A172 (cell line): ENCODE measurements at regions not wholly inside any gene's neighbourhood (a gene's known extent, or its start where the extent isn't known, plus 50 kb on each side); places are given as distances from the start of the nearest gene placed in this dataset.
"Not testable (repeated sequence)": the region's sequence is repeated elsewhere in the genome, so short reads cannot be mapped to it uniquely, and the experiment has no call there.

Experiments used
- DNase-seq: peaks from one replicate; pipeline ENCODE4 v3.0.0-alpha.2; 2015; ENCODE audit warnings: low spot score

DNA sequence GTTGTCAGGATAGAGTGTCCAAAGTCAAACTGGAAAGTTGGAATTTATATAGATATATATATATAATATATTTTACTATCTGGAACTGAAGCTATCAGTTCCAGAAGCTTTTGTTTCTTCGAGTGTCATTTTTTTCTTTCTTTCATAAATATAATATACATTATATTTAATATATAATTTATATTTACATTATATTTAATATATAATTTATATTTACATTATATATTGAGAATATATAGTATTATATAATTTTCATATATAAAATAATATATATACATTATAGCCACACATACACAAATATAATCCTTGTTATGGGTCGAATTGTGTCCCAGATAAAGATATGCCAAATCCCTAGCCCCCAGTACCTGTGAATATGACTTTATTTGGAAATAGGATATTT, 842.3 kb upstream of the LRRC4C start:
- no peak for DNase-seq

DNA sequence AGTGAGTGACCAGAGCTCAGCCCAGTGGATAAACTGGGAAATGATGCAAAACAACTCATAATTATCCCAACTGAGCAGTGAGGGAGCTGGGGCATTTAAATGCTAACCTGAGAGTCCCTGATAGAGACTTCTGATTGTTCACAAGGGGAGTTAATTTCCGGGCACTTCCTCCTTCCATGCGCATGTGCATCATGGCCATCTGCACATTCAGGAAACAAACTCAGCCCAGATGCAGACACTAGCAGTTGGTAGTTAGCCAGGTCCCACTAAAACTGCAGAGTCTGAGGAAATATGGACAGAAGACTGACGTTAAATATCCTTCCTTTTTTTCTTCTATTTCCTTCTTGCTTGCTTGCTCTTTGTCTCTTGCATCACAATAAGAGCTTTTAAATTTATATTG, 852.1 kb upstream of the LRRC4C start:
- DNase-seq: no peak

DNA sequence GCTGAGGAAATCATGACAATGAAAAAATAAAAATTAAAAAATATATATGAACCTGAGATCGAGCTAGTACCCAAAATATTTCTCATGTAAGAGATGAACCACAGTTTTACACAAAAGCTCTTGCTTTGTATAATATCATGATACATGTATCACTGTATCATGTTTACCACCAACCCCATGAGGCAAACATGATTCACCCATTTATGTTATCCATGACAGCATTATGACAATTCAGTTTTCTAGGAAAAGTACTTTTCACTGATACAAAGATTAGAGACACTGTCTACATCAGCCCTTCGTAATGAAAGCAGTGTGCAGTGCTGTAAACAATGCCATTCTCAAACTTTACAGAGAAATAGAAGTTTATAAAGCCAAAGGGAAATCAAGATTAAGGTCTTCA, 852.5 kb upstream of the LRRC4C start:
- DNase-seq: no peak

DNA sequence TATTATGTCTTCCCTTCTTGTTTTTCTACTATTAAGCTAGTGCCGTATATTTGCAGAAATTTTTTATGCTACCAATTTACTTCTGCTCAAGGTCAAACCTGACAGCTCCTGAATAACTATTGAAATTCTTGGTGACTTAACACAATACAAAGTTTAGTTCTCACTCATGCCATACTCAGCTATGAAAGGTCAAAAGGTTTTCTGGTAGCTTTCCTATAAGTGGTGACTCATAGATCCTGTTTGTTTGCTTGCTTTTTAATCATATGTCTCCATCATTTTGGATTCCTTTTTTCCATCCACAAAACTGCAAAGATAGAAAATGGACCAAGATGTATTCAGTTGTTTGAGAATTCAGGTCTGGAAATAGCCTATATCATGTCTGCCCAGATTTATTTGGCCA, 855.8 kb upstream of the LRRC4C start:
- DNase-seq: no peak

DNA sequence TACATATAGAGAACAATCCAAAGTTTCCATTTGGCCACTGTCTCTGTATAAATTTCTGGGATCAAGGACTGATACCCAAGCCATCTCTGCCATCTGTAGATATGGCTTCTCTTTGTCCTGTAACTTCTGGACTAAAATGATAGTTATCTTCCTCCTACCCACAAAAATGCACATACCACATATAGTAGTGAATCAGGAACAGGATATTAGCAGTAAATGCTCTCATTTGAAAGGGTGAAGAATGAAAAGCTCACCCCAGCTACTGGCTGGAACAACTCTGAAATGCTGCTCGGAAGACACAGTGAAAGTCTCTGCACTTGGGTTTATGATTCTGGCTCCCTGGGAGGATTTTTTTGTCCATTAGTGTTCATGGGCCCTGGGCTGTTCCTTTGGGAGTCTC, 856.4 kb upstream of the LRRC4C start:
- DNase-seq: no peak

DNA sequence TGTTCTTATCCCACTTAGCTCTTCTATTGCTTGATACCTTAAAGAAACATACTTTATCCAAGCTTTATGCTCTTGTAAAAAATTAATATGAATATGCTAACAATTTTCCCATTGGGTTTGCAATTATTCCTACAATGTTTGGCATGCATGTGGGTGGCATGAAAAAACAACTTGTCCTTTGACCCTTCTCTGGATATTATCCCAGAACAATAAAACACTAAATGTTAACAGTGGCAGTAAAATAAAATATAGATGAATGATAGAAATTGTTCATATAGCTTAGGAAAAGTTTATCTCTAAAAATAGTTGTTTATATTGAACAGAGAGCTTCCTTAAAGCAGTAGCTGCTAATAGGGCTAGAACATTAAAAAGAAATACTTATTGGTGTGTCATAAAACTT, 860.5 kb upstream of the LRRC4C start:
- no peak for DNase-seq

DNA sequence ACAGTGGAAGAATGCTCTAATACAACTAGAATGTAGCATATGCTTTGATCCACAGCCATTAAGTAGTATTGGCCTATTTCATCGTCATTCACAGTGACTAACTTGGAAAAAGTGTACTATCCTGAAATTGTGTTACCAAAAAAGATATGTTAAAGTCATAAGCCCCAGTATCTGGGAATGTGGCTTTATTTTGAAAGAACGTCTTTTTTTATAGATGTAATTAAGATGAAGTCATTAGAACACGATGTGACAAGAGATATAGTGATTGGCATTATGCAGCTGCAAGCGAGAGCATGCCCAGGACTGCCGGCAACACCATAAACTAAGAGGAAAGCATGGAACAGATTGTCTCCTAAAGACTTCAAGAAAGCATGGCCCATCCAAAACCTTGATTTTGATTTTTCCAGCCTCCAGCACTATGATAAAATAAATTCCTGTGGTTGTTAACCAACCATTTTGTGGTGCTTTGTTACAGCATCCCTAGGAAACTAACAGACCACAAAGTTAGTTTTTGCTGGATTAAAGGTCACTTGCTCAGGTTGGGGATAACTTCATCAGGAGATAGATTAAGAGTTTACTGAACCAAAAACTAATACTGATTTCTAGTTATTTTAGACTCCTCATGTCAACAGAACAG, 870.6 kb upstream of the LRRC4C start:
- no peak for DNase-seq

DNA sequence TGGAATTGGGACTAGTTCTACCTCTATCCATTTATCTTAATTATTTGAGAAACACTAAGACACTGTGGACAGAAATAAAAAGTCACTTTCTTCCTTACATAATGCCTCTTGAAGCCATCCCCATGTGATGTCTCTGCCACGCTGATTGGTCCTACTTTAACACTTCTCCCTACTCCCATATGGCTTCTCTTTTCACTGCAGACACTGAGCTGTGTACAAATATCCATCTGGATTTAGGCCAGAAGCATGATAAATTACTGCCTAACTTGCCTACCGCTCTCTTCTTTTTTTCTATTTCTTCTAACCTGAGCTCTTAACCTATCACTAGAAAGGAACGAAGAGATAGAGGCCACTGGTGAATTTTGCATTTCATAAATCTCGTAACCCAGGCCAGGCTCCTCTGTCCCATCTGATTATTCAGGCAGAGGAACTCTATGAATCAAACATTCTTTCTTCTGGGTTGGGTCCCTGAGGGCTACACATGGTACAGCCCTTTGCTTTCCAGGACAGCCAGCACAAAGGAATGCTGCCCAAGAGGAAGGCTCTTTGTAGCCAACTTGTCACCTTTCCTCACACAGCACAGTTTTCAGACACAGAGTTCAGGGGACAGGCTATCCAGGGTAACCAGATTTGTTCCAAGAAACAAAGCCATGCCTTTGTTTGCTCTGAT, 878.5 kb upstream of the LRRC4C start:
- DNase-seq: no peak

DNA sequence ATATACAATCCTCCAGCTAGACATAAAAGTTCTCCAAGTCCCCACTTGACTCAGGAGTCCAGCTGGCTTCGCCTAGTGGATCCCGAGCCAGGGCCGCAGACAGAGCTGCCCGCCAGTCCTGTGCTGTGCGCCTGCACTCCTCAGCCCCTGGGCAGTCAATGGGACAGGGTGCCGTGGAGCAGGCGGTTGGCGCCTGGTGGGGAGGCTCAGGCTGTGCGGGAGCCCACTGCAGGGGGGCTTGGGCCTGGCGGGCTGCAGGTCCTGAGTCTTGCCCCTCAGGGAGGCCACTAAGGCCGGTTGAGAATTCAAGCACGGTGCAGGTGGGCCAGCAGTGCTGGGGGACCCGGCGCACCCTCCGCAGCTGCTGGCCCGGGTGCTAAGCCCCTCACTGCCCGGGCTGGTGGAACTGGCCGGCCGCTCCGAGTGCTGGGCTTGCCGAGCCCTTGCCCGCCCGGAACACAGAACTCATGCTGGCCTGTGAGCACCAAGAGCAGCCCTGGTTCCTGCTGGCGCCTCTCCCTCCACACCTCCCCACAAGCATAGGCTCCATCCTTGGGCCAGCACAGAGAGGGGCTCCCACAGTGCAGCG, 884.8 kb upstream of the LRRC4C start:
- DNase-seq: no peak

DNA sequence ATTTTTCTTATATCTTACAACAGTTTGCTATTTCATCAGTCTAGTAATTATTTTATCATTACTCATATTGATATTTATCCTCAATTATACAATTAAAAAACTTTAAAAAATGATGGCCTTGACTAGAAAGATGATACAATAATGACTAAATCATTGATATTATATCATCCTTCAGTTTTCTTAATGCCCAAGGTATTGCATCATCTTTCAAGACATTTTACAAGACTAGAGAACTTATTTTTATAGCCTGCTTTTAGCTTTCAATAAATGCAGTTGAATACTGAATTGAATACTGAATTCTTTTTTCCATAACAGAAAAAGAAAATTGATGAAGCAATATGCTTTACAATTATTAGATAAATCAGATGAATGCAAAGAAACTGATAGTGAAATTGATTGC, 886.5 kb upstream of the LRRC4C start:
- no peak for DNase-seq

DNA sequence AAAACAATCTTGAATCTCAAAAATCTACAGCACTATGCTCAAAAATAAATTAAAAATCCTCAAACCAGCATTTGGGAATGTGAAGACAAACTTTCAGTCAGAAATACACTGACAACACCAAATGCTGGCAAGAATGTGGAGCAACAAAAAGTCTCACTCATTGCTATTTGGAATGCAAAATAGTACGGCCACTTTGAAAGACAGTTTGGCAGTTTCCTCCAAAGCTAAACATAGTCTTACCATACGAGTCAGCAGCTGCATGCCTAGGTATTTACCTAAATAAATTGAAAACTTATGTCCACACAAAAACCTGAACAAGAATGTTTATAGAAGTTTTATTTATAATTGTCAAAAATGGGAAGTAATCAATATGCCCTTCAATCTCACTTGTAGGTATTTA, 904.2 kb upstream of the LRRC4C start:
- no peak for DNase-seq

DNA sequence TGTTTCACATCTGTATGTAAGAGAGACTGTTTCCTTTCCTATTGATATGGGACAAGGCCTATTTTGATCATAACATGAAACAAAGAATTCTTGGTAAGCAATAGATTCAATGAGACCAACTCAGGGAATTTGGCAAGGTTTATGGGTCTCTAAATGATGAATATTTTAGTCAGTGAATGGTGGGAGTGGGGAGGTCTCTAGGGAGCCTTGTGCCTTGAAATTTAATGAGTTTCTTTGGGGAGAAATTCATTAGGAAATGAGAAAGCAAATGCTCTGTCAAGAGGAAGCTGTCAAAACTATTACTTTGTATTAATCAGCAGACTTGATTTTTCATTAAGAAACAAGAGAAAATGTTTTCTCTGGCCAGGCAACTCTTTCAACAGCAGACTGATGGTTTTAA, 921.7 kb upstream of the API5 start:
- no peak for DNase-seq

DNA sequence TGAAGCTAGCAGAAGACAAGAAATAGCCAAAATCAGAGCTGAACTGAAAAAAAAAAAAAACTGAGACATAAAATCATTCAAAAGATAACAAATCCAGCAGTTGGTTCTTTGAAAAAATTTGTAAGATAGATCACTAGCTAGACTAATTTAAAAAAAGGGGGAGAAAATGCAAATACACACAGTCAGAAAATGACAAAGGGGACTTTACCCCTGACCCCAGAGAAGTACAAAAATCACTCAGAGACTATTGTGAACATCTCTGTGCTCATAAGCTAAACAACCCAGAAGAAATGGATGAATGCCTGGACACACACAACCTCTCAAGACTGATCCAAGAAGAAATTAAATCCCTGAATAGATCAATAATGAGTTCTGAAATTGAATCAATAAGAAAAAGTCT, 914.3 kb upstream of the API5 start:
- no peak for DNase-seq

DNA sequence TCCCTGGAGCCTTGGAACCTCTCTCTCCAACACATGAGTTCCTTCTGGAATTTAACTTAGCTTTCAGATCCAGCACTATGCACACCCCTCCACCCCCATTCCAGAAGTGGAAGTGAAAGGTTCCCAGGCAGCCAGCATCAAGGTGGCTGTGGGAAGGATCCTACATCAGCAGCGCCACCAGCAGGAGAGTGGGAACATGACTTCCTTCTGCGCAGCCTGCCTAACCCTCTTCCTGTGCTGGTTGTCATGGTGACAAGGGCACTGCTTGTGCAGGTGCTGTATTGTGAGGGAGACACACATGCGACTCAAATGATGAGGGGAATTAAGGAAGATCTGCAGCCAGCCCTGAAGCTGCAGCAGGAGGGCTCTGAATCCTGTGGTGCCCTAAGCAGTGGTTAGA, 904.5 kb upstream of the API5 start:
- no peak for DNase-seq

DNA sequence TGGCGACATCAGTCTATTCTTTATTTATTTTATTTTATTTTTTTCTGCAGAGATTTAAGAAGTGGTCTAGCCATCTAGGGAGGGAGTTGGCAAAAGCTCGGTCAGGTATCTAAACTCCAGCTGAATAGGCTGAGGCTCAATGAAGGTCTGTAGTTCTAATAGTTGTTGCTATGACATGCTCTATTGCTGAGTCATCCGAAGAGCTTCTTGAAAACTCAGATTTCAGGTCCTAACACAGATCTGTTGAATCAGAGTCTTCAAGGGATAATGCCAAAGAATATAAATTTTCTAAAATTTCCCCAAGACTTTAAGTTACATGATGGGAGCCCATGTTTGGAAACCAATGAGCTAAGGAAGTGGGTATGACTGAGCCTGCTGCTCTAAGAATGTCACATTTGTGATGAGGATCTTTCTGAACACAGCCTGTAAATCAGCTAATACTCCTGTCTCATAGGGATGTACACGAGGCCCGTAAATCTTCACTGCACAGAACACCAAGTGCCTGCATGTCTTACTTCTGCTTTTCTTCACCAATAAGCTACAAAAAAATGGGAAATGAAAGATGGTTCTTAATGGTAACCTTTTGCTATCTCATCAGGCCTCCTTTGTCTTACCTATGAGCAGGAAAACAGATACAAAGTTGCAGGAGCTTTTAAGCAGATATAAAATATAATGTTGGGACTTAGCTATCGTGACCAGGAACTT, 901.4 kb upstream of the API5 start:
- DNase-seq: no peak

DNA sequence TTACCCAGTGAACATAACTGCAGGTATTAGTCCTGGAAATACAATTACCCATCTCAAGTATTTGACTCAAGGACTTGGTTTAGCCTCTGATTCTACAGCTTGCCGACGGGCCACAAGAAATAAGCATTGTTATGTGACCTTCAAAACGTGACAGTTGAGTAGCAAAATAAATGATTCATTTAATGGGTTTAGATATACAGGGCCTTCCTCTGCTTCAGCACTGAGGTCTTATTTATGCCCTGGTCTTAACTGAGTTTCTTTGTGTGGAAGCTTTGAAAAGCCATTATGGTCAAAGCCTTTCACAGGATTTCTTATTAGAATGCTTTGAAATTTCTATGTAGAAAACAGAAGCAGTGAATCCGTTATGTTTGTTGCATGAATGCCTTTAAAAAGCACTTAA, 899.2 kb upstream of the API5 start:
- DNase-seq: no peak

DNA sequence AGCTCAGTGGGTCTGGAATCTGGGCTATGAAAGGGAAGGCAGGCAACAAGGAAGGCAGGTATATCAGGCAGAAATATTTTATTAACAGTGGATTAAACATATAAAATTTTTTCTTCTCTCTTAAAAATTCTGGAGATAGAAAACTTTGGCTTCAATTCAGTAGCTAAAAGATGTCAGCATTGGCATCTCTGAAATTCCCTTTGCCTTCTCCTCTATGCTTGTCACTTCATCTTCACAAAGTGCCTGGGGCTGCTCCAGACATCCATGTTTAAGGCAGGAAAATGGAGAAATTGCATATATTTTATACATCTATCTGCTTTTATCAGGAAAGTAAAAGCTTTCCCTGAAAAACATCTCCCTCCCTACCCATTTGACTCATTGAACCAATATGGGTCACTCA, 894.1 kb upstream of the API5 start:
- no peak for DNase-seq

DNA sequence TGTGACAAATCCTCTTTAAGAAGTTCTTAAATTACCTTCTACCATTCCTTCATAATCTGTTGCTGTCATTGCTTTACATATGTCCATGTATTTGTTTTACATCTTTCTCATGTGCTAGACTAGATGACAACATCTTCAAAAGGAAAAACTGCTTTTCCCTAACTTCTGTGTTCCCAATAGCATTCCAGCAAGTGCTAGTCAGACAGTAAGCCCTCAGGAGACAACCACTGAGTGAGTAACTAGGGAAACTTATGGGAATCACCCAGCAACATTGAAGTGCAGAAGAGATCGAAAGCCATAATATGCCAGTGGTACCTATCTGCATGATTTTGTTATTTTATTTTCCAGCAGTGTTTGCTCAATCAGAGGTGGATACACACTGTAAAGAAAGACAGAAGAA, 889.7 kb upstream of the API5 start:
- no peak for DNase-seq

DNA sequence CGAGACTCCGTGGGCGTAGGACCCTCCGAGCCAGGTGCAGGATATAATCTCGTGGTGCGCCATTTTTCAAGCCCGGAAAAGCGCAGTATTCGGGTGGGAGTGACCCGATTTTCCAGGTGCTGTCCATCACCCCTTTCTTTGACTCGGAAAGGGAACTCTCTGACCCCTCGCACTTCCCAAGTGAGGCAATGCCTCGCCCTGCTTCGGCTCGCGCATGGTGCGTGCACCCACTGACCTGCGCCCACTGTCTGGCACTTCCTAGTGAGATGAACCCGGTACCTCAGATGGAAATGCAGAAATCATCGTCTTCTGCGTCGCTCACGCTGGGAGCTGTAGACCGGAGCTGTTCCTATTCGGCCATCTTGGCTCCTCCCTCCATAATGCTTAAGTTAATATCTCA, 876.9 kb upstream of the API5 start:
- not testable (repeated sequence) for DNase-seq

DNA sequence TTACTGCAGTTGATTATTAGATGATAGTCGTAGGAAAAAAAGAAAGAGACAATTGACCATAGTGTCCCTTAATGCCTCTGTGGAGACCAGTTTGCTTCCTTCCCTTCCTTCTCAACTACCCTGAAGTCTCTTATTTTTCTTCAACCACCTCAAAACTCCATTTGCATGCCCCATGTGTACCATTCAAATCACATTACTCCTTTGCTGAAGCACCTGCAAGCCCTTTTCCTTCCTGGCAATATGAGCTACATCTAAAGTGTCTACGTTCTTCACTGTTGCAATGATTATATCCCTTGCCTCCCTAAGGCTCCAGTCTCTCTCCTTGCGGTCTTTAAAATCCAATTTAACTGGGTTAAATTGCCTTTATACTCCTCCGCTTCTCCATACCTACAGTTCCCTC, 867.4 kb upstream of the API5 start:
- DNase-seq: no peak

DNA sequence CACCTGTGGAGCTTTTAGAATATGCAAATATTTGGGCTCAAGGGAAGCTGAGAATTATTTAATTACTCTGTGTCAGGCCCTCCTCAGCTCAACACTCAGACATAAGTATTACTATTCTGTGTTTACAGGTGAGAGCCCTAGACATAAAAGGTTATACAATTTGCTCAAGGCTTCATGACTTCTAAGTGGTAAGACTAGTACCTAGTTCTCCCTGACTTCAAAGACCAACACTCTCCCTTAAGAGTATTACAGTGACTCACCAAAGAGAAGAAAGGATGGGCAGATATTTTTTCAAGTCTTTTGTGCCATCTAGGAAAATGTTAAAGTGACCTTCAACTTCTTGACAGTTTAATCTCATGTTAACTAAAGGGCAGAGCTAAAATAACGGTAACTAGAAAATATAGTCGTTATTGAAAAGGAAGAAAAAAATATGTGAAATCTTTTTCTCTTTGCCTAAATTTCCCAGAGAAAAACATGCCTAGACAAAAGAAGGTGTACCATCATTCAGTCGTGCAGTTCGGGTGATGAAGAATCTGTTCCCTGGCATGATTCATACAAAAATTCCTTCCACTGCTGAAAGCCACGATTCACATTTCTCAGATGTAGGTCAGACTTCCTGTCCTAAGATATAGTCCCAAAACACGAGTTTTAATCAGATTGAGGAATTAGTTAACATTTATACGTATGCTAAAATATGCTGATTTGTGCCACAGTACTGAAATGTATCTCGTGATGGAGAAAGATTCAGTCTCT, 849.1 kb upstream of the API5 start:
- no peak for DNase-seq

DNA sequence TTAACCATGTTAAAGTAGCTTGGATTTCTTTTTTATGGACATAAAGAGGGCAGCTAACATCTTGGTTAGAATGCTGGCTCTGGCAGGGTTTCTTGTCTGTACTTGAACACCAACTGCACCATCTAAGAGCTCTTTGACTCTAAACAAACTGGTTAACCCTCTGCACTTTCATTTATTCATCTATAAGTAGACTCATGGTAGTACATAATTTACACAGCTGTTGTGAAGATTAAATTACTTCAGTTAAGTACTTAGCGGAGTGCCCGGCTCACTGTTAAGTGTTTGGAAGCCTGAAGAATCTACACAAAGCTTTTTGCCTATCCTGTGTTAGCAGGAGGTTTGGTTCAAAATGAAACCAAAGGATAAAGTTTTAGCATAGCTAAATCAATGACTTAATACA, 846.2 kb upstream of the API5 start:
- DNase-seq: no peak
